HepG2 (cell line): ENCODE measurements at regions not wholly inside any gene's neighbourhood (a gene's known extent, or its start where the extent isn't known, plus 50 kb on each side); places are given as distances from the start of the nearest gene placed in this dataset.
A peak's percentile ranks its signal among the peaks of the same experiment; 100 is the strongest.

Source experiments
- BORCS8-MEF2B ChIP-seq: sonication (generic); formaldehyde crosslinking; IDR thresholded peaks from 2 replicates; pipeline ENCODE4 v1.8.0; 2022; ENCODE audit warnings: mild to moderate bottlenecking, missing genetic modification reagents
- MAZ ChIP-seq, 2 experiments: sonication (generic) in 1 of 2; formaldehyde crosslinking in 1 of 2; IDR thresholded peaks; 2 replicates each; pipeline versions ENCODE4 v1.5.0 to v1.6.1; 2012 to 2020; ENCODE audit warnings: low read depth in 2 of 2, mild to moderate bottlenecking in 2 of 2, borderline replicate concordance in 1 of 2, improper control_type of control experiment in 1 of 2, low read length in 1 of 2, missing genetic modification reagents in 1 of 2, moderate library complexity in 1 of 2
- RCOR2 ChIP-seq: IDR thresholded peaks from 2 replicates; pipeline ENCODE4 v1.6.1; 2016; ENCODE audit warnings: missing biosample characterization, missing genetic modification reagents
- SAFB2 ChIP-seq: sonication (generic); formaldehyde crosslinking; IDR thresholded peaks from 2 replicates; pipeline ENCODE4 v1.5.1; 2020; ENCODE audit warnings: missing genetic modification reagents, low read depth, mild to moderate bottlenecking, borderline replicate concordance
- SRY ChIP-seq: sonication (generic); formaldehyde crosslinking; IDR thresholded peaks from 2 replicates; pipeline ENCODE4 v1.8.0; 2022; ENCODE audit warnings: mild to moderate bottlenecking, missing genetic modification reagents
- ZNF501 ChIP-seq: sonication (generic); formaldehyde crosslinking; IDR thresholded peaks from 2 replicates; pipeline ENCODE4 v1.5.1; 2020; ENCODE audit warnings: mild to moderate bottlenecking, moderate library complexity, missing genetic modification reagents
- ZNF530 ChIP-seq: sonication (generic); formaldehyde crosslinking; IDR thresholded peaks from 2 replicates; pipeline ENCODE4 v1.5.0; 2020; ENCODE audit warnings: low read depth, mild to moderate bottlenecking, missing genetic modification reagents
- ZNF549 ChIP-seq: sonication (generic); formaldehyde crosslinking; IDR thresholded peaks from 2 replicates; pipeline ENCODE4 v1.5.0; 2020; ENCODE audit warnings: missing genetic modification reagents
- ZNF747 ChIP-seq: sonication (generic); formaldehyde crosslinking; IDR thresholded peaks from 2 replicates; pipeline ENCODE4 v1.8.1; 2023; ENCODE audit warnings: missing genetic modification reagents, mild to moderate bottlenecking, borderline replicate concordance
- ZNF780A ChIP-seq: sonication (generic); formaldehyde crosslinking; IDR thresholded peaks from 2 replicates; pipeline ENCODE4 v1.8.0; 2022; ENCODE audit warnings: mild to moderate bottlenecking, missing genetic modification reagents, moderate library complexity
- TF ChIP-seq, protein P1 (sequence below): sonication (generic); formaldehyde crosslinking; IDR thresholded peaks from 2 replicates; pipeline ENCODE4 v1.5.0; 2020; ENCODE audit warnings: mild to moderate bottlenecking, missing genetic modification reagents
- TF ChIP-seq, protein P2 (sequence below): sonication (generic); formaldehyde crosslinking; IDR thresholded peaks from 2 replicates; pipeline ENCODE4 v1.5.0; 2020; ENCODE audit warnings: mild to moderate bottlenecking, missing genetic modification reagents
- TF ChIP-seq, protein P3 (sequence below): sonication (generic); formaldehyde crosslinking; IDR thresholded peaks from 2 replicates; pipeline ENCODE4 v1.4.0; 2020; ENCODE audit warnings: mild to moderate bottlenecking, missing genetic modification reagents
- TF ChIP-seq, protein P4 (sequence below): sonication (generic); formaldehyde crosslinking; IDR thresholded peaks from 2 replicates; pipeline ENCODE4 v1.5.0; 2020; ENCODE audit warnings: mild to moderate bottlenecking, missing genetic modification reagents
- TF ChIP-seq, protein P5 (sequence below): fragments of 450-650 bp; IDR thresholded peaks from 2 replicates; pipeline ENCODE4 v1.6.1; 2016
- TF ChIP-seq, protein P6 (sequence below): sonication (generic); IDR thresholded peaks from 2 replicates; pipeline ENCODE4 v1.6.1; 2016; ENCODE audit warnings: low read depth, borderline replicate concordance

DNA sequence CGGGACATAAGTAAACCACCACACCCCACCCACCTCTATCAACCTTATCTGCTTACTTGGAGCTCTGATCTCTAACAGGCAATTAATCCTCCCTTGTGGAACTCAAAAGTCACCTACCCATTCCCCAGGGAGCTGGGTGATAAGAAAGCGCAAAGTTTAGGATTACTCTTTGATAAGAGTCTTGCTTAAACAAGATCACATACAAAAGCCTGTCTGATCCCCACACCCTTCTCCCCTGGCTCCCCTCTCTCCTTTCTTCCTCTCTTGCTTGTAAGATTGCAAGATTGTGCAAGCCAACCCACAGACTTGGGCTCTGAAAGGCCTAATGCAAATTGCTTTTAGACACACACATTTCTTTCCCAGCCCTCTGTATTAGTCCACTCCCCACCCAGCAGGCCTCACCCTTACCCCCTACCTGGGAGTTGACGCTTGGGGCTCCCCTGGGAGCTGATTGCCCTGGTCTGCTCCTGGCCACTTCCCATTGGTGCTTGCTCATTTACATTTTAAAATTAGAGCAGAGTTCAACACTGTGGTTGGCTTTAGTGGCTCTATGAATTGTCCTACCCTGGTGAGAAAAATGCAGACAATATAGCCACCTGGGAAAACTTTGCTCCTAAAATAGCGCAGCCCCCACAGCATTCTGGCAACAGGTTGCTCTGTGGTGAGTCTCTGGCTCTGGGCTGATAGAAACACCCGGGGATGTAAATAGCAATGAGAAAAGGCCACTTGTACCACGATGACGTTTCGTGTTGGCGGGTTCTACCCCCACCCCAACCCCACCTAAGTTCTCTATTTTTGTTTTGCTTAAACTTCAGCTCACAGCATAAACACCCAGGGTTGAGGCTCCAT lies 58.9 kb upstream of the EPCAM start (continued):
- TF ChIP-seq, protein P1, sequence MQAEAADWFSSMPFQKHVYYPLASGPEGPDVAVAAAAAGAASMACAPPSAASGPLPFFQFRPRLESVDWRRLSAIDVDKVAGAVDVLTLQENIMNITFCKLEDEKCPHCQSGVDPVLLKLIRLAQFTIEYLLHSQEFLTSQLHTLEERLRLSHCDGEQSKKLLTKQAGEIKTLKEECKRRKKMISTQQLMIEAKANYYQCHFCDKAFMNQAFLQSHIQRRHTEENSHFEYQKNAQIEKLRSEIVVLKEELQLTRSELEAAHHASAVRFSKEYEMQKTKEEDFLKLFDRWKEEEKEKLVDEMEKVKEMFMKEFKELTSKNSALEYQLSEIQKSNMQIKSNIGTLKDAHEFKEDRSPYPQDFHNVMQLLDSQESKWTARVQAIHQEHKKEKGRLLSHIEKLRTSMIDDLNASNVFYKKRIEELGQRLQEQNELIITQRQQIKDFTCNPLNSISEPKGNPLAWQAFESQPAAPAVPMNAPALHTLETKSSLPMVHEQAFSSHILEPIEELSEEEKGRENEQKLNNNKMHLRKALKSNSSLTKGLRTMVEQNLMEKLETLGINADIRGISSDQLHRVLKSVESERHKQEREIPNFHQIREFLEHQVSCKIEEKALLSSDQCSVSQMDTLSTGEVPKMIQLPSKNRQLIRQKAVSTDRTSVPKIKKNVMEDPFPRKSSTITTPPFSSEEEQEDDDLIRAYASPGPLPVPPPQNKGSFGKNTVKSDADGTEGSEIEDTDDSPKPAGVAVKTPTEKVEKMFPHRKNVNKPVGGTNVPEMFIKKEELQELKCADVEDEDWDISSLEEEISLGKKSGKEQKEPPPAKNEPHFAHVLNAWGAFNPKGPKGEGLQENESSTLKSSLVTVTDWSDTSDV (CRISPR knock-in tag) = no peak
- TF ChIP-seq ZNF501 (CRISPR knock-in tag) (0 out of 2 replicates have a peak, but pooled peaks have one; percentile 25), BORCS8-MEF2B (CRISPR knock-in tag) (peak; percentile 61; the same call in 1 of the 2 replicates), ZNF549 (no peak), SAFB2 (CRISPR knock-in tag) (no peak), MAZ (IDR thresholded peaks at IDR 0.05; ENCODE audit: borderline replicate concordance, low read depth, low read length) (no peak), MAZ (CRISPR knock-in tag; IDR thresholded peaks at IDR 0.05; ENCODE audit: low read depth) (0 out of 2 replicates have a peak, but pooled peaks have one; percentile 30), RCOR2 (CRISPR knock-in tag) (peak; percentile 55; the same call in 1 of the 2 replicates), ZNF780A (CRISPR knock-in tag) (no peak), SRY (CRISPR knock-in tag) (no peak), ZNF747 (CRISPR knock-in tag) (no peak), ZNF530 (no peak)
- TF ChIP-seq, protein P2, sequence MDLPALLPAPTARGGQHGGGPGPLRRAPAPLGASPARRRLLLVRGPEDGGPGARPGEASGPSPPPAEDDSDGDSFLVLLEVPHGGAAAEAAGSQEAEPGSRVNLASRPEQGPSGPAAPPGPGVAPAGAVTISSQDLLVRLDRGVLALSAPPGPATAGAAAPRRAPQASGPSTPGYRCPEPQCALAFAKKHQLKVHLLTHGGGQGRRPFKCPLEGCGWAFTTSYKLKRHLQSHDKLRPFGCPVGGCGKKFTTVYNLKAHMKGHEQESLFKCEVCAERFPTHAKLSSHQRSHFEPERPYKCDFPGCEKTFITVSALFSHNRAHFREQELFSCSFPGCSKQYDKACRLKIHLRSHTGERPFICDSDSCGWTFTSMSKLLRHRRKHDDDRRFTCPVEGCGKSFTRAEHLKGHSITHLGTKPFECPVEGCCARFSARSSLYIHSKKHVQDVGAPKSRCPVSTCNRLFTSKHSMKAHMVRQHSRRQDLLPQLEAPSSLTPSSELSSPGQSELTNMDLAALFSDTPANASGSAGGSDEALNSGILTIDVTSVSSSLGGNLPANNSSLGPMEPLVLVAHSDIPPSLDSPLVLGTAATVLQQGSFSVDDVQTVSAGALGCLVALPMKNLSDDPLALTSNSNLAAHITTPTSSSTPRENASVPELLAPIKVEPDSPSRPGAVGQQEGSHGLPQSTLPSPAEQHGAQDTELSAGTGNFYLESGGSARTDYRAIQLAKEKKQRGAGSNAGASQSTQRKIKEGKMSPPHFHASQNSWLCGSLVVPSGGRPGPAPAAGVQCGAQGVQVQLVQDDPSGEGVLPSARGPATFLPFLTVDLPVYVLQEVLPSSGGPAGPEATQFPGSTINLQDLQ (CRISPR knock-in tag) = peak; percentile 50
- TF ChIP-seq, protein P3, sequence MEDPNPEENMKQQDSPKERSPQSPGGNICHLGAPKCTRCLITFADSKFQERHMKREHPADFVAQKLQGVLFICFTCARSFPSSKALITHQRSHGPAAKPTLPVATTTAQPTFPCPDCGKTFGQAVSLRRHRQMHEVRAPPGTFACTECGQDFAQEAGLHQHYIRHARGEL (CRISPR knock-in tag) = no peak
- TF ChIP-seq, protein P4, sequence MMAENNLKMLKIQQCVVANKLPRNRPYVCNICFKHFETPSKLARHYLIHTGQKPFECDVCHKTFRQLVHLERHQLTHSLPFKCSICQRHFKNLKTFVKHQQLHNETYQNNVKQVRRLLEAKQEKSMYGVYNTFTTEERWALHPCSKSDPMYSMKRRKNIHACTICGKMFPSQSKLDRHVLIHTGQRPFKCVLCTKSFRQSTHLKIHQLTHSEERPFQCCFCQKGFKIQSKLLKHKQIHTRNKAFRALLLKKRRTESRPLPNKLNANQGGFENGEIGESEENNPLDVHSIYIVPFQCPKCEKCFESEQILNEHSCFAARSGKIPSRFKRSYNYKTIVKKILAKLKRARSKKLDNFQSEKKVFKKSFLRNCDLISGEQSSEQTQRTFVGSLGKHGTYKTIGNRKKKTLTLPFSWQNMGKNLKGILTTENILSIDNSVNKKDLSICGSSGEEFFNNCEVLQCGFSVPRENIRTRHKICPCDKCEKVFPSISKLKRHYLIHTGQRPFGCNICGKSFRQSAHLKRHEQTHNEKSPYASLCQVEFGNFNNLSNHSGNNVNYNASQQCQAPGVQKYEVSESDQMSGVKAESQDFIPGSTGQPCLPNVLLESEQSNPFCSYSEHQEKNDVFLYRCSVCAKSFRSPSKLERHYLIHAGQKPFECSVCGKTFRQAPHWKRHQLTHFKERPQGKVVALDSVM = no peak
- TF ChIP-seq, protein P5, sequence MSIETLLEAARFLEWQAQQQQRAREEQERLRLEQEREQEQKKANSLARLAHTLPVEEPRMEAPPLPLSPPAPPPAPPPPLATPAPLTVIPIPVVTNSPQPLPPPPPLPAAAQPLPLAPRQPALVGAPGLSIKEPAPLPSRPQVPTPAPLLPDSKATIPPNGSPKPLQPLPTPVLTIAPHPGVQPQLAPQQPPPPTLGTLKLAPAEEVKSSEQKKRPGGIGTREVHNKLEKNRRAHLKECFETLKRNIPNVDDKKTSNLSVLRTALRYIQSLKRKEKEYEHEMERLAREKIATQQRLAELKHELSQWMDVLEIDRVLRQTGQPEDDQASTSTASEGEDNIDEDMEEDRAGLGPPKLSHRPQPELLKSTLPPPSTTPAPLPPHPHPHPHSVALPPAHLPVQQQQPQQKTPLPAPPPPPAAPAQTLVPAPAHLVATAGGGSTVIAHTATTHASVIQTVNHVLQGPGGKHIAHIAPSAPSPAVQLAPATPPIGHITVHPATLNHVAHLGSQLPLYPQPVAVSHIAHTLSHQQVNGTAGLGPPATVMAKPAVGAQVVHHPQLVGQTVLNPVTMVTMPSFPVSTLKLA = no peak
- TF ChIP-seq, protein P6, sequence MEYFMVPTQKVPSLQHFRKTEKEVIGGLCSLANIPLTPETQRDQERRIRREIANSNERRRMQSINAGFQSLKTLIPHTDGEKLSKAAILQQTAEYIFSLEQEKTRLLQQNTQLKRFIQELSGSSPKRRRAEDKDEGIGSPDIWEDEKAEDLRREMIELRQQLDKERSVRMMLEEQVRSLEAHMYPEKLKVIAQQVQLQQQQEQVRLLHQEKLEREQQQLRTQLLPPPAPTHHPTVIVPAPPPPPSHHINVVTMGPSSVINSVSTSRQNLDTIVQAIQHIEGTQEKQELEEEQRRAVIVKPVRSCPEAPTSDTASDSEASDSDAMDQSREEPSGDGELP = no peak
